HG03520 (cell line): ENCODE measurements at regions not wholly inside any gene's neighbourhood (a gene's known extent, or its start where the extent isn't known, plus 50 kb on each side); places are given as distances from the start of the nearest gene placed in this dataset.
"Not testable (repeated sequence)": the region's sequence is repeated elsewhere in the genome, so short reads cannot be mapped to it uniquely, and the experiment has no call there.

ENCODE experiments used
- ATAC-seq: cut with Tn5 transposase; IDR thresholded peaks from one replicate; pipeline ENCODE4 v1.9.1; 2021; ENCODE audit warnings: mild to moderate bottlenecking, moderate library complexity; ENCODE audit not compliant: unreplicated experiment

GRCh38 chrX:36642052-36642451 is 366.1 kb upstream of the FAM47C start:
- no peak for ATAC-seq

DNA sequence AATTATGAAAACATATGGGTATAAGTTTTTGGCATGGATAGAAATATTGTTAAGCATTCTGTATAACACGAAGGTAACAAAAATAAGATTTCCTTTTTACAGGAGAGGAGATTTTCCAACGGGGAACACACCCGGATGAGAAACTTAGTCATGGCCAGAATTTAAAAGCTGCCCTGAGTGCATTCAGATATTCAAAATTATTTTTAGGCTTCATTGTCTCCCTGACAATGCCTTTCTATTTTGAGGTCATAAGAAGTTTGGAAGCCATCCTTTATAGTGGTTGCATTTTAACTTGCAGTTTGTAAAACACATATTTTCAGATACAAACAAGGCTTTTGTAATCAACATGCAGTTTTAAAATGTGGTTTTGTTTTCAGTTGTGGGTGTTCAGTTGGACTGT is 357.5 kb upstream of the FAM47C start:
- no peak for ATAC-seq

- no peak for ATAC-seq
These were observed 324.7 kb upstream of the FAM47C start for GRCh38 chrX:36683507-36683906.

DNA sequence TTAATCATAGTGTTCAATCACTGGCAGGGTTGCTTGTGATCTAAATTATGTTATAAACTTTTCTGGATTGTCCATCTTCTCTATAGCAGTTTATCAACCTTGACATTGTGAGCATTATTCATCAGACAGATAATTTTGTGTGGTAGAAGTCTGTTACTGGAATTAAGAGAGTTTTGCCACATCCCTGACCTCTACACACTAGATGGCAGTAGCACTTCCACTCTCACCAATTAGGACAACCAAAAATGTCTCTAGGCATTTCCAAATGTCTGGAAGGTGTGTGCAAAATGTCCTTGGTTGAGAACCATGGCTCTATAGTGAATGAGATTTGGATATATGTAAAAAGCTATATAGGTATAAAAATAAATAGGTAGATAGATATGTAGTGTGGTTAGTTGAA is 324.1 kb upstream of the FAM47C start:
- ATAC-seq = no peak

DNA sequence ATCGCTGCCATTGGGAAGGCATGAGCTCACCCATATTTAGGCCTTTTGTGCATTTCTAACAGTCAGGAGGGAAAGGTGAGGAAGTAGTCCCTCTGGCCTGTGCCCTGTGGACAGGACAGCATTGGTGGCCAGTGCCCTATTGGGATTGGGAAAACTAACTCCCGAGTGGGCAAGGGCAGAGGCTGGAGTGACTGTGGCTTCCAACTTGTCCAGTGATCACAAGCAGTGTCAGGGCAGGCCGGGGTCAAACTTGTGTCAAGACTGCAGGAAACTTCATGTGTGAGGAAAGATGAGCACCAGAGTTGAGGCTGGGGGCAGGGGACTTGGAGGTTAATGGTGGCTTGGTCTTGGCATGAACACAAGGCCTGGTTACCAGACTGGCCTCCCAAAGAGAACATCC is 286.2 kb upstream of the FAM47C start:
- ATAC-seq = no peak

- ATAC-seq = no peak
These were observed 254.6 kb upstream of the FAM47C start for GRCh38 chrX:36753602-36754001.

GRCh38 chrX:36787752-36788151 is 220.4 kb upstream of the FAM47C start:
- ATAC-seq = no peak

- no peak for ATAC-seq
These were observed 205.0 kb upstream of the FAM47C start for GRCh38 chrX:36803151-36803550.

DNA sequence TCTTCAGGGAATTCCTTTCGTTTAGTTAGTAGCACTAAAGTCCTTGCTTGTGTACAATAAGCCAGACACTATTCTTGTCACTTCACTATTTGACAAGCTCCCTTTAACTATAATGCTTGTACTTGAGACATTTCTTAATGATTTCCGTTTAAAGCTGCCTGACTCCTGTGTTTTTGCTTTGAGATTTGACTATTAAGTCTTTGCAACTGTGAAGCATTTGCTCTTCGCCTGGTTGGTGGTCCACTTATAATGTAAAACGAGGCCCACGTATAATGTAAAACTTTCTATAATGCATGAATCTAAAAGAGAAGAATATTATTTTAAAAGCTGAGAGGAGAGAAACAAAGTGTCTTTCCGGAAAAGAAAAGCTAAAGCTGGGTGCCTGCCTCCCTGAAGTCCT is 204.1 kb upstream of the FAM47C start:
- no peak for ATAC-seq

DNA sequence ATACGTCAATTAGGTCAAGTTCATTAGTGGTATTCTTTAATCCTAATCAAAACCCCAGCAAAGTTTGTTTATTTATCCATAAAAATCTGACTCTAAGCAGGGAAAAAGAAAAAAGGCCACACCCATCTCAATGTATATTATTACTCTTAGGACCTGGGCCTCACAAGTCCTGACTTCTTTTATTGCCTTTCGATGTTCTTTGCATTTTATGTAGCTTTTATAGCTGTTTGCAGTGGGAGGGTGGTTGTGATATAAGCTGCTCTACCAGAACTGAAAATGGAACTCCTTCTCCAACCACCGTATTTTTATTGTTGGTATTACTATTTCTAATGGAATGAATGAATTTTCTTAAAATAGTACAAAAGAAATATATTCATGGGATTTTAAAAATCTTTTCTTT is 163.3 kb upstream of the FAM47C start:
- no peak for ATAC-seq

DNA sequence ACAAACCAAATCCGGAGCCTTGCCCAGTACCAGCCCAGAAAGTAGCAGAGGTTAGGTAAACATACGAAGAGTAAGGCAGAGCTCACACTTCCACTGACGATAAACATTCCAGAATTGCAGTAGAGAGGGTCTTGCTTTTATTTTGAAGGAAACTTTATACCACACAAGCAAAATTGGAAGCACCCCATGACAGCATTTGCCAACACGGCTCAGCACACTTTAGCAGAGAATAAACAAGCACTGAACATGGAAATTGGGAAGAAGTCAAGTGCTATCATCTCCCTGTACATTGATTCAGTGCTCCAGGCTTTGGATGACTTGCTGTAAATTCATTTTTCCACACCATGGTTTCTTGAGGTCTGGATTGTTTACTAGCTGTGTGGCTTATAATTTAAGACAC is 160.7 kb upstream of the FAM47C start:
- ATAC-seq = no peak

- no peak for ATAC-seq
These were observed 158.8 kb upstream of the FAM47C start for GRCh38 chrX:36849407-36849806.

- ATAC-seq = no peak
These were observed 151.3 kb upstream of the FAM47C start for GRCh38 chrX:36856849-36857248.

GRCh38 chrX:36859231-36859630 is 148.9 kb upstream of the FAM47C start:
- ATAC-seq = no peak

- ATAC-seq = no peak
These were observed 146.6 kb upstream of the FAM47C start for GRCh38 chrX:36861601-36862000.

- peak; percentile 69 for ATAC-seq
These were observed 141.0 kb upstream of the FAM47C start for GRCh38 chrX:36867143-36867542.

GRCh38 chrX:36868592-36868991 is 139.6 kb upstream of the FAM47C start:
- no peak for ATAC-seq

- ATAC-seq = no peak
These were observed 138.7 kb upstream of the FAM47C start for GRCh38 chrX:36869457-36869856.

DNA sequence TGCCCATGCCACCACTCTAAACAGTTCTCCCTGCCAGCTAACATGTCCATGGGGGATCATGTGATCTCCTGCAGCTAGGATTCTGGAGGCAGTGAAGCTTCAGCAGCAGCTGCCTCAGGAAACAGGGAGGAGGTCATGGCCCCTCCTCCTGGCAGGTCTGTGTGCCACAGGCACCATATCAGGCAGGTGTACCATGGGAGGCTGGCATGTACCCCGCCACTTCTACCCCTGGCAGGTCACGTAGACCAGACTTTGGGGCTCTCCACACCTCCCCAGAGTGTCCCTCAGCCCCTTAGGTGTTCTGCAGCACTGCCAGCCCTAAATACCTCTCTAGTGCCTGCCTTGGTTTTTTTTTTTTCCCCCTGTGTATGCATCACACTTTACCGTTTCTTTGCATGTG is 110.5 kb upstream of the FAM47C start:
- ATAC-seq = no peak

GRCh38 chrX:36898301-36898700 is 109.9 kb upstream of the FAM47C start:
- peak; percentile 76 for ATAC-seq

DNA sequence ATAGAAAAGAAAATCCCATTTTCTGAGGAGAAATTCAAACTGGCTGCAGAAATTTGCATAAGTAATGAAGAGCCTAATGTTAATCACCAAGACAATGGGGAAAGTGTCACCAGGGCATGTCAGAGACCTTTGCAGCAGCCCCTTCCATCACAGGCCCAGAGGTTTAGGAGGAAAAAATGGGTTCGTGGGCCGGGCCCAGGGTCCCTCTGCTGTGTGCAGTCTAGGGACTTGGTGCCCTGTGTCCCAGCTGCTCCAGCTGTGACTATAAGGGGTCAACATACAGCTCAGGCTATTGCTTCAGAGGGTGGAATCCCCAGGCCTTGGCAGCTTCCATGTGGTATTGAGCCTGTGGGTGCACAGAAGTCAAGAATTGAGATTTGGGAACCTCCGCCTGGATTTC is 103.6 kb upstream of the FAM47C start:
- not testable (repeated sequence) for ATAC-seq

DNA sequence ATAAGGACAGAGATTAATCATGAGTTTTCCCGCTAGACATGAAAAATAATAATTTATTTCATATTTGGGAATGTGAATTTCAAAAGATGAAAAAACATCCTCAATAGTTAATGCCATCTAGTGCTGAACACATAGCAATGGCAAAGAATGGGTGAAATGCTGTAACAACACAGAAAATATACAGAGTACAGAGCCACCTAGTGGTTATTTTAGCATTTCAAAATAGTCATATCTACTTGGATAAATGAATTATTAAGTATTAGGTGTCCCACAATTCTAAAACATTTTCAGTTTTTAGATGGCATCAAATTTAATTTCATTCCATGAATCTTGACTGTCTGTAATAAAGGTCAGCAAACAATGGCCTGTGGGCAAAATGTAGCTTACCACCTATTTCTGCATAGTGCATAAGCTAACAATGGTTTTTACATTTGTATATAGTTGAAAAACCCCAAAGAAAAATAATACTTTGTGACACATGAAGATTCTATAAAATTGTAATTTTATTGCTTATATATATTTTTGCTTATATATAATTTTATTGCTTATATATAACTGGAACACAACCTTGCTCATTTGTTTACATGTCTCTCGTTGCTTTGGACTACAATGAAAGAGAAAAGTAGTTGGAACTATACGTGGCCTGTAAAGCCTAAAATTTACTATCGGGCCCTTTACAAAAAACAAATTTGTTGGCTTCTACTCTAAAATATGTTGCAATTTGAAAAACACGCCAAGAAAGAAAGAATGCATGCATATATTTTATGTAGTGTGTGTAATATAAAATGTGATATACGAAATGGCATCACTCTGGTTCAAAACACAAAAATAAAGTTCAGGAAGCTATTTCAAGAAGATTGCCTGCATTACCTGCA is 99.1 kb upstream of the FAM47C start:
- peak; percentile 85 for ATAC-seq

DNA sequence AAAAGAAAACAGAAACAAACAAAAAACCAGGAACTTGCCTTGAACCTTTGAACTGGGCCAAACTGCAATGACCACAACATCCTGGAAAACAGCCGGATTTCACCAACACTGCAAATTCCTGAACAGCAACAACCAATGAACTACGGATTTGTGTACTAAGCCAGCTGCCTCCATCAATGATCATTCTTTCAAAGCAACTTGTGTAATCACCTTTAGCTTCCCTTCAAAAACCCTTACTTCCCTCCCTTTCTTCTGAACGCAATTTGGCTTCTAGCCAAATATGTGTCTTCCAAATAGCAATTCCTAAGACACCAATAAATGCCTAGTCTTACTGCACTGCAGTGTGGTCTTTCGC is 98.5 kb upstream of the FAM47C start:
- no peak for ATAC-seq
